ENCODE measurements at regions not wholly inside any gene's neighbourhood (a gene's known extent, or its start where the extent isn't known, plus 50 kb on each side); places are given as distances from the start of the nearest gene placed in this dataset.

GRCh38 chr3:87354398-87354797 lies 78.0 kb upstream of the POU1F1 start:
- Histone ChIP-seq H3K9me1 (ENCODE audit: insufficient read depth, low read length) (no peaks in the 10 kb centered on the region), H2AK5ac (ENCODE audit: low read depth, low read length) (no peak overlapping the region), H3K9me3 (ENCODE audit: control insufficient read depth, insufficient read depth, low read length) (no peaks in the 10 kb centered on the region), H3K79me1 (ENCODE audit: low read depth in 1 of 2, low read length in 2 of 2) (no peaks in the 10 kb centered on the region), H3K4me3 (ENCODE audit: insufficient read depth, low read depth, low read length) (no peak overlapping the region), H3K4me2 (ENCODE audit: low read depth, low read length) (no peak overlapping the region), H2BK120ac (ENCODE audit: low read depth, low read length) (no peak overlapping the region), H3K56ac (ENCODE audit: extremely low read depth, insufficient read depth, low read length) (no peak overlapping the region), H3K18ac (ENCODE audit: low read depth, low read length) (no peak overlapping the region), H3K23ac (ENCODE audit: low read depth, low read length) (no peak overlapping the region), H3K27ac (ENCODE audit: insufficient read depth, low read length) (no peak overlapping the region), H3K4ac (ENCODE audit: low read depth, low read length) (no peak overlapping the region), H3K4me1 (ENCODE audit: control insufficient read depth, insufficient read depth, low read length) (no peaks in the 10 kb centered on the region), H3K36me3 (ENCODE audit: control insufficient read depth, insufficient read depth, low read length) (no peaks in the 10 kb centered on the region), H4K8ac (ENCODE audit: low read depth in 2 of 2, low read length in 2 of 2) (no peak overlapping the region), H2BK15ac (ENCODE audit: low read depth, low read length) (no peak overlapping the region), H2AFZ (replicated peaks; ENCODE audit: low read length, poor library complexity) (peak overlapping the region; percentile 23), H4K20me1 (ENCODE audit: insufficient read depth, low read length) (no peaks in the 10 kb centered on the region), H4K91ac (ENCODE audit: insufficient read depth, low read depth, low read length) (no peak overlapping the region), H3K9ac (ENCODE audit: low read depth, low read length) (no peak overlapping the region), H3K14ac (replicated peaks; ENCODE audit: low read depth, low read length) (no peak overlapping the region), H4K5ac (ENCODE audit: low read depth, low read length) (no peak overlapping the region), H2BK20ac (ENCODE audit: low read depth, low read length) (no peak overlapping the region), H3K27me3 (ENCODE audit: control insufficient read depth, insufficient read depth, low read length) (no peaks in the 10 kb centered on the region), H2AK9ac (replicated peaks; ENCODE audit: low read depth, low read length, poor library complexity) (no peak overlapping the region), H2BK5ac (ENCODE audit: low read depth, low read length, poor library complexity, severe bottlenecking) (no peak overlapping the region)
- no peak for DNase-seq
- dilution Hi-C loops (cut with HindIII; ENCODE audit: low sequenced_read_pairs, unreplicated experiment), result no loop called here
- in situ Hi-C loops (cut with MboI; ENCODE audit: low sequenced_read_pairs), result no loop called here
- POLR2A ChIA-PET (ENCODE audit: unreplicated experiment), result no interaction called here
- intact Hi-C loops (cut with micrococcal nuclease), result no loop called here
- TF ChIP-seq USF2 (IDR thresholded peaks at IDR 0.05; ENCODE audit: low read depth, low read length), result no peak
- peak; percentile 78 for TF ChIP-seq CEBPB (IDR thresholded peaks at IDR 0.05; ENCODE audit: low read depth, low read length)
- CTCF ChIA-PET, result no interaction called here
- BruUV-seq (replicated peaks), result no TSS peak
- ATAC-seq (ENCODE audit: low read depth), result no peak

All from IMR-90 (cell line).